ENCODE measurements at regions not wholly inside any gene's neighbourhood (a gene's known extent, or its start where the extent isn't known, plus 50 kb on each side); places are given as distances from the start of the nearest gene placed in this dataset.
"Not testable (repeated sequence)": the region's sequence is repeated elsewhere in the genome, so short reads cannot be mapped to it uniquely, and the experiment has no call there.

DNA sequence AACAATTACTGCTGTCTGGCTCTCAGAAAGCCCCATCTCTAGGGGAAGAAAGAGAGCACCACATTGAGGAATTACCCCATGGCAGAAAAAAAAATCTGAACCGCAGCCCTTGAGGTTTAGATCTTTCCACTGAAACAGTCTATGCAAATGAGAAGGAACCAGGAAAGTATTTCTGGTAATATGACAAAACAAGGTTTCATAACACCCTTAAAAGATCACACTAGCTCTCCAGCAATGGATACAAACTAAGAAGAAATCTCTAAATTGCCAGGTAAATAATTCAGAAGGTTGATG is 427.1 kb downstream of the PRELID2 start:
- TF ChIP-seq, protein P1, sequence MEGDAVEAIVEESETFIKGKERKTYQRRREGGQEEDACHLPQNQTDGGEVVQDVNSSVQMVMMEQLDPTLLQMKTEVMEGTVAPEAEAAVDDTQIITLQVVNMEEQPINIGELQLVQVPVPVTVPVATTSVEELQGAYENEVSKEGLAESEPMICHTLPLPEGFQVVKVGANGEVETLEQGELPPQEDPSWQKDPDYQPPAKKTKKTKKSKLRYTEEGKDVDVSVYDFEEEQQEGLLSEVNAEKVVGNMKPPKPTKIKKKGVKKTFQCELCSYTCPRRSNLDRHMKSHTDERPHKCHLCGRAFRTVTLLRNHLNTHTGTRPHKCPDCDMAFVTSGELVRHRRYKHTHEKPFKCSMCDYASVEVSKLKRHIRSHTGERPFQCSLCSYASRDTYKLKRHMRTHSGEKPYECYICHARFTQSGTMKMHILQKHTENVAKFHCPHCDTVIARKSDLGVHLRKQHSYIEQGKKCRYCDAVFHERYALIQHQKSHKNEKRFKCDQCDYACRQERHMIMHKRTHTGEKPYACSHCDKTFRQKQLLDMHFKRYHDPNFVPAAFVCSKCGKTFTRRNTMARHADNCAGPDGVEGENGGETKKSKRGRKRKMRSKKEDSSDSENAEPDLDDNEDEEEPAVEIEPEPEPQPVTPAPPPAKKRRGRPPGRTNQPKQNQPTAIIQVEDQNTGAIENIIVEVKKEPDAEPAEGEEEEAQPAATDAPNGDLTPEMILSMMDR (IDR thresholded peaks at IDR 0.05) = no peak
- Mint-ChIP-seq H3K4me3 (ENCODE audit: unreplicated experiment) (no peak overlapping the region), H3K9me3 (ENCODE audit: unreplicated experiment) (peaks cover 31% of the 10 kb centered on the region), H3K27ac (ENCODE audit: unreplicated experiment) (no peak overlapping the region), H3K27me3 (ENCODE audit: unreplicated experiment) (no peaks in the 10 kb centered on the region), H3K4me1 (ENCODE audit: unreplicated experiment) (peaks cover 15% of the 10 kb centered on the region), H3K36me3 (ENCODE audit: unreplicated experiment) (no peaks in the 10 kb centered on the region)
- no peak for DNase-seq (ENCODE audit: extremely low spot score, unreplicated experiment)

DNA sequence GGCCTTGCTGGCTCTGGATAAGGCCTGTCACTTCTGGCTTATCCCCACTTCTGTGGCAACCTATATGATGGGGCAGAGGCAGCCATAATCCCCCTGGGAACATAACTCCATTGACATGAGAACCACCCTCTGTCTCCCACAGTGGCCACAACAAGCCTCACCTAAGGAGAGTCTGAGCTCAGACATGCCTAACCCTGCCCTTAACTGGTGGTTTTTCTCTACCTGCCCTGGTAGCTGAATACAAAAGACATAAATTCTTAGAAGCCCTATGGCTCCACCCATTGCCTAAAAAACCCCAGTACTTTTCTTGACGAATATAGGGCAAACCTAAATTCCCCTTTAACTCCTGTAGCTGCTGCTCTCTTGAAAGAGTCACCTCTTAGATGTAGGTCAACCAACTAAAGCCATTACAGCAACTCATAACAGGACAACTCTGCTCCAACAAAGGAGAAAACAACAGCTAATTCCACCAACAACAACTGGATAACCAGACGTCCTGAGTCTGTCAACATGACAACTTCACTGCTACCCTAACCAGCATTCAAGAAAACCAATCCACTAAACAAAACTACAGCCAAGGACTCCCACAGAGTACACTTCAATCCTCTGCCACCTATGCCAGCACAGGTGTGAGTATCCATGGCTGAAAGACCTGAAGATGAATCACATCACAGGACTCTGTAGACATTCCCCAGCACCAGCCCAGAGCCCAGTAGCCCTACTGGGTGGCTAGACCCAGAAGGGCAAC is 427.7 kb downstream of the PRELID2 start:
- no peaks in the 10 kb centered on the region for H3K27me3 Mint-ChIP-seq (ENCODE audit: unreplicated experiment)
- H3K4me1 Mint-ChIP-seq (ENCODE audit: unreplicated experiment) = peaks cover 15% of the 10 kb centered on the region
- H3K36me3 Mint-ChIP-seq (ENCODE audit: unreplicated experiment) = no peaks in the 10 kb centered on the region
- H3K4me3 Mint-ChIP-seq (ENCODE audit: unreplicated experiment) = no peak overlapping the region
- peaks cover 29% of the 10 kb centered on the region for H3K9me3 Mint-ChIP-seq (ENCODE audit: unreplicated experiment)
- no peak for DNase-seq (ENCODE audit: extremely low spot score, unreplicated experiment)
- H3K27ac Mint-ChIP-seq (ENCODE audit: unreplicated experiment) = no peak overlapping the region
- TF ChIP-seq, protein P1 (IDR thresholded peaks at IDR 0.05) = no peak

DNA sequence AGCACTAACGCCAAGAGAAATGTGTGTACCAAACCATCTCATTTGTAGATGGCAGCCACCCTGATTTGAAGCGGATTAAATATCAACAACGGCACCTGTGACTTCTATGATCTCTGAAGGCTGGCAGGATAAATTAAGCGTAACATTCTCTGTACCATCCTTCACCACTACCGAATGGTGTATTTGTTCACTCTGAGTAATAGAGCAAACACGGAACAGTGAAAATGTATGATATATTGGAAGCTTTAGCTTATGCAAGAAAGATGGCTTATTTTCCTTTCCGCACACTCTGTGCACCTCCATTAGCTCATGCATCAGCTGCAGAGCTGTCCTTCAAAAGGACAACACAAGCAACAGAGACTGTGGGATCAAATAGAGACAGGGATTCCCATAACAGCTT is 431.1 kb downstream of the PRELID2 start:
- Mint-ChIP-seq H3K9me3 (ENCODE audit: unreplicated experiment) (peaks cover 10% of the 10 kb centered on the region), H3K27ac (ENCODE audit: unreplicated experiment) (no peak overlapping the region), H3K4me1 (ENCODE audit: unreplicated experiment) (peaks cover 15% of the 10 kb centered on the region), H3K27me3 (ENCODE audit: unreplicated experiment) (no peaks in the 10 kb centered on the region), H3K36me3 (ENCODE audit: unreplicated experiment) (no peaks in the 10 kb centered on the region), H3K4me3 (ENCODE audit: unreplicated experiment) (no peak overlapping the region)
- TF ChIP-seq, protein P1 (IDR thresholded peaks at IDR 0.05) = no peak
- DNase-seq (ENCODE audit: extremely low spot score, unreplicated experiment) = no peak

DNA sequence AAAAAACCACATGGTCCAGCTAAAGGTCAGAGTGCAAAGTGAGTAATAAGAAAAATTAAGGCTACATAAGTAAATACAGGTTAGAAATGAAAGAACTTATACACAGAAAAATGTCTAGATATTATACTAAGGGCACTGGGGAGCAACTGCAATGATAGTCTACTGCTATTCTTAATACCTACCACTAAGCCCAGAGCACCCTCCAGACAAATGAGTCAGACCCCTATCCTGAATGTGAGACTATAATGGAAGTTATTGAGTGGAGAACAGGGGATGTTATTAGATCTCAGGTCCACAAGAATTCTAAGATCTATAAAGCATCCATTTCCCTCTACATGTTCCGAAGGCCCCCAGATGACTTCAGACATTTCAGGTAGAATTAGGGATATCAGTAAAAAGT is 438.3 kb downstream of the PRELID2 start:
- Mint-ChIP-seq H3K27me3 (ENCODE audit: unreplicated experiment) (no peaks in the 10 kb centered on the region), H3K36me3 (ENCODE audit: unreplicated experiment) (no peaks in the 10 kb centered on the region), H3K4me1 (ENCODE audit: unreplicated experiment) (no peaks in the 10 kb centered on the region), H3K4me3 (ENCODE audit: unreplicated experiment) (no peak overlapping the region), H3K9me3 (ENCODE audit: unreplicated experiment) (no peaks in the 10 kb centered on the region), H3K27ac (ENCODE audit: unreplicated experiment) (no peak overlapping the region)
- no peak for DNase-seq (ENCODE audit: extremely low spot score, unreplicated experiment)
- TF ChIP-seq, protein P1 (IDR thresholded peaks at IDR 0.05) = no peak

DNA sequence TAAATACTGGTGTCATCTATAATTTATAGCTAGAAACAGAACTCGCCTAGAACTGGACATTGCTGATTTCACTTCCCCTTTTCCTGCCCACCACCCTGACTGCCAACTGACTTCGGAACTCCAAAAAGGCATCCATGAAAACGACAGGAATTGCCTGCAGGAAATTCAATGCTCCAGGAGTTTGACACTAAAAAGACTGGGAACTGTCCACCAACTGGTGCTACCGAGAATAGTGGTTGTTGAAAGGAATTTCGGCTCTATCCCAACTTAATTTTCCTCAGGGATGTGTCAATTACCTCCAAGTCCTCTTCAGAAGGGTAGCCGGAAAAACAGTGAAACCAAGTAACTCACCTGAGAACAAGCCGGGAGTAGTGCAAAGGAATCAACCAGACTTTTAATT is 440.0 kb downstream of the PRELID2 start:
- not testable (repeated sequence) for H3K27ac Mint-ChIP-seq (ENCODE audit: unreplicated experiment); H3K4me3 Mint-ChIP-seq (ENCODE audit: unreplicated experiment); H3K36me3 Mint-ChIP-seq (ENCODE audit: unreplicated experiment); H3K27me3 Mint-ChIP-seq (ENCODE audit: unreplicated experiment); H3K9me3 Mint-ChIP-seq (ENCODE audit: unreplicated experiment); H3K4me1 Mint-ChIP-seq (ENCODE audit: unreplicated experiment); DNase-seq (ENCODE audit: extremely low spot score, unreplicated experiment)

DNA sequence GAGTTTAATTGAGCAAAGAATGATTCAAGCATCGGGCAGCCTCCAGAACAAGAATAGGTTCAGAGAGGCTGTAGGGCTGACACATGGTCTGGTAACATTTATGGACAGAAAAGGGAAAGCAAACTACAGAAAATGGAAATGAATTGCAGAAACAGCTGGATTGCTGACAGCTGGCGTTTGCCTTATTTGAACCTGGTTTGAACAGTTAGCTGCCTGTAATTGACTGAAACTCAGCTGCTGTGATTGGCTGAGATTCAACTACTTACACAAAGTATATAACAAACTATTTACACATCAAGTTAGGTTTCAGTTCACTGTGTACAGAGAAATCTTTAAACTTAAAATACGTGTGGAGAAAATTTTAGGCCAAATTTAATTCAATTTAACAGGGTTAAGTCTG is 441.7 kb downstream of the PRELID2 start:
- TF ChIP-seq, protein P1 (IDR thresholded peaks at IDR 0.05) = no peak
- no peak for DNase-seq (ENCODE audit: extremely low spot score, unreplicated experiment)
- H3K4me3 Mint-ChIP-seq (ENCODE audit: unreplicated experiment) = no peak overlapping the region
- no peaks in the 10 kb centered on the region for H3K36me3 Mint-ChIP-seq (ENCODE audit: unreplicated experiment)
- H3K9me3 Mint-ChIP-seq (ENCODE audit: unreplicated experiment) = no peaks in the 10 kb centered on the region
- no peak overlapping the region for H3K27ac Mint-ChIP-seq (ENCODE audit: unreplicated experiment)
- H3K4me1 Mint-ChIP-seq (ENCODE audit: unreplicated experiment) = no peaks in the 10 kb centered on the region
- no peaks in the 10 kb centered on the region for H3K27me3 Mint-ChIP-seq (ENCODE audit: unreplicated experiment)
